GM21360 (cell line): ENCODE measurements at regions not wholly inside any gene's neighbourhood (a gene's known extent, or its start where the extent isn't known, plus 50 kb on each side); places are given as distances from the start of the nearest gene placed in this dataset.

Source experiments
- ATAC-seq: cut with Tn5 transposase; IDR thresholded peaks from one replicate; pipeline ENCODE4 v1.9.1; 2021; ENCODE audit warnings: mild to moderate bottlenecking, moderate library complexity; ENCODE audit not compliant: unreplicated experiment

GRCh38 chr4:179486570-179487335 lies 2044.5 kb upstream of the AGA start:
- no peak for ATAC-seq

GRCh38 chr4:179492260-179493080 lies 2050.2 kb upstream of the AGA start:
- ATAC-seq, result no peak

- no peak for ATAC-seq
Observed at GRCh38 chr4:179503976-179504375, 2061.7 kb upstream of the AGA start.

GRCh38 chr4:179509489-179509888 lies 2067.3 kb upstream of the AGA start:
- no peak for ATAC-seq

- no peak for ATAC-seq
Observed at GRCh38 chr4:179521952-179522351, 2079.7 kb upstream of the AGA start.

- no peak for ATAC-seq
Observed at GRCh38 chr4:179530958-179531357, 2088.7 kb upstream of the AGA start.

- ATAC-seq, result no peak
Observed at GRCh38 chr4:179536694-179537093, 2094.5 kb upstream of the AGA start.

GRCh38 chr4:179539641-179540040 lies 2097.4 kb upstream of the AGA start:
- no peak for ATAC-seq

- no peak for ATAC-seq
Observed at GRCh38 chr4:179543771-179544170, 2101.5 kb upstream of the AGA start.

- ATAC-seq, result no peak
Observed at GRCh38 chr4:179544496-179544895, 2102.3 kb upstream of the AGA start.

- ATAC-seq, result no peak
Observed at GRCh38 chr4:179552131-179552530, 2109.9 kb upstream of the AGA start.

- no peak for ATAC-seq
Observed at GRCh38 chr4:179563741-179564140, 2121.5 kb upstream of the AGA start.

GRCh38 chr4:179569549-179569948 lies 2127.3 kb upstream of the AGA start:
- ATAC-seq, result no peak

- ATAC-seq, result no peak
Observed at GRCh38 chr4:179582164-179582905, 2140.1 kb upstream of the AGA start.

- ATAC-seq, result no peak
Observed at GRCh38 chr4:179583221-179583620, 2141.0 kb upstream of the AGA start.

- no peak for ATAC-seq
Observed at GRCh38 chr4:179584101-179584500, 2141.9 kb upstream of the AGA start.

GRCh38 chr4:179585761-179586160 lies 2143.5 kb upstream of the AGA start:
- ATAC-seq, result no peak

- no peak for ATAC-seq
Observed at GRCh38 chr4:179586460-179586859, 2144.2 kb upstream of the AGA start.

- no peak for ATAC-seq
Observed at GRCh38 chr4:179595671-179596410, 2153.6 kb upstream of the AGA start.

- no peak for ATAC-seq
Observed at GRCh38 chr4:179596621-179597020, 2154.4 kb upstream of the AGA start.

GRCh38 chr4:179597301-179597700 lies 2155.1 kb upstream of the AGA start:
- no peak for ATAC-seq
